Ascending aorta (tissue), 2 donors: ENCODE measurements at regions not wholly inside any gene's neighbourhood (a gene's known extent, or its start where the extent isn't known, plus 50 kb on each side); places are given as distances from the start of the nearest gene placed in this dataset.

Experiments
- DNase-seq, 2 donors: peaks; one replicate each; pipeline ENCODE4 v3.0.0-alpha.2; 2019; ENCODE audit warnings: low spot score in 2 of 2
- H3K27ac ChIP-seq, 2 donors: fragments of 200-600 bp; sonication (generic); one replicate each; pipeline ENCODE4 v1.5.1; 2016 to 2017; ENCODE audit warnings: mild to moderate bottlenecking in 1 of 2
- H3K27me3 ChIP-seq: fragments of 200-600 bp; sonication (generic); one replicate; pipeline ENCODE4 v1.5.1; 2017
- H3K36me3 ChIP-seq, 2 donors: fragments of 200-600 bp; sonication (generic); one replicate each; pipeline ENCODE4 v1.5.1; 2016
- H3K4me1 ChIP-seq, 2 donors: fragments of 200-600 bp; sonication (generic); one replicate each; pipeline ENCODE4 v1.5.1; 2016 to 2017; ENCODE audit warnings: mild to moderate bottlenecking in 1 of 2
- H3K4me3 ChIP-seq, 2 donors: fragments of 200-600 bp; sonication (generic); one replicate each; pipeline ENCODE4 v1.5.1; 2016 to 2017; ENCODE audit warnings: mild to moderate bottlenecking in 1 of 2
- H3K9me3 ChIP-seq, 2 donors: fragments of 200-600 bp; sonication (generic); one replicate each; pipeline ENCODE4 v1.5.1; 2016
- CTCF ChIP-seq, 3 experiments: fragments of 200-600 bp in 2 of 3; fragments of 450-650 bp in 1 of 3; sonication (generic) in 2 of 3; IDR thresholded peaks; one replicate each; pipeline ENCODE4 v1.5.1; 2016 to 2019; ENCODE audit warnings: antibody characterized with exemption in 3 of 3, mild to moderate bottlenecking in 1 of 3, moderate library complexity in 1 of 3
- intact Hi-C: fragments of 100-400 bp; cut with DNase I; formaldehyde crosslinking; loops from one replicate; pipeline ENCODE4 v1.15.1; 2023

- no peak for TF ChIP-seq CTCF (IDR thresholded peaks at IDR 0.05)
- Histone ChIP-seq H3K27ac (no peak overlapping the region), H3K9me3 (peaks cover 8 to 15% of the 10 kb centered on the region in 2 donors), H3K4me3 (no peak overlapping the region), H3K36me3 (no peaks in the 10 kb centered on the region), H3K4me1 (no peaks in the 10 kb centered on the region), H3K27me3 (no peaks in the 10 kb centered on the region)
- intact Hi-C loops = no loop called here
- DNase-seq = no peak
Measured at GRCh38 chr3:193754719-193755118, 161.7 kb downstream of the OPA1 start.

GRCh38 chr3:193756536-193756935 is 163.5 kb downstream of the OPA1 start:
- Histone ChIP-seq H3K27me3 (no peaks in the 10 kb centered on the region), H3K4me1 (no peaks in the 10 kb centered on the region), H3K36me3 (no peaks in the 10 kb centered on the region), H3K9me3 (peaks cover 8 to 15% of the 10 kb centered on the region in 2 donors), H3K27ac (no peak overlapping the region), H3K4me3 (no peak overlapping the region)
- no peak for TF ChIP-seq CTCF (IDR thresholded peaks at IDR 0.05)
- intact Hi-C loops = no loop called here
- DNase-seq = no peak

GRCh38 chr3:193757457-193757856 is 164.4 kb downstream of the OPA1 start:
- no peak for TF ChIP-seq CTCF (IDR thresholded peaks at IDR 0.05)

GRCh38 chr3:193761969-193762368 is 169.0 kb downstream of the OPA1 start:
- intact Hi-C loops = no loop called here
- H3K27ac ChIP-seq = no peak overlapping the region
- H3K4me3 ChIP-seq = no peak overlapping the region
- no peaks in the 10 kb centered on the region for H3K36me3 ChIP-seq
- no peak for DNase-seq
- no peaks in the 10 kb centered on the region for H3K27me3 ChIP-seq
- H3K9me3 ChIP-seq = peaks cover 8 to 11% of the 10 kb centered on the region in 2 donors
- H3K4me1 ChIP-seq = no peaks in the 10 kb centered on the region
- TF ChIP-seq CTCF (IDR thresholded peaks at IDR 0.05) = no peak

More at GRCh38 chr3:193757457-193757856, 164.4 kb downstream of the OPA1 start:
- Histone ChIP-seq H3K9me3 (peaks cover 8 to 15% of the 10 kb centered on the region in 2 donors), H3K27me3 (no peaks in the 10 kb centered on the region), H3K36me3 (no peaks in the 10 kb centered on the region), H3K27ac (no peak overlapping the region), H3K4me3 (no peak overlapping the region), H3K4me1 (no peaks in the 10 kb centered on the region)
- intact Hi-C loops = no loop called here
- DNase-seq = no peak

GRCh38 chr3:193762657-193763056 is 169.6 kb downstream of the OPA1 start:
- Histone ChIP-seq H3K4me1 (no peaks in the 10 kb centered on the region), H3K27ac (no peak overlapping the region), H3K36me3 (no peaks in the 10 kb centered on the region), H3K9me3 (peaks cover 4 to 8% of the 10 kb centered on the region in 2 donors), H3K4me3 (no peak overlapping the region), H3K27me3 (no peaks in the 10 kb centered on the region)
- DNase-seq = no peak
- intact Hi-C loops = no loop called here
- no peak for TF ChIP-seq CTCF (IDR thresholded peaks at IDR 0.05)

GRCh38 chr3:193764959-193765358 is 172.0 kb downstream of the OPA1 start:
- no peaks in the 10 kb centered on the region for H3K9me3 ChIP-seq
- no peak for TF ChIP-seq CTCF (IDR thresholded peaks at IDR 0.05)
- H3K4me3 ChIP-seq = no peak overlapping the region
- H3K27me3 ChIP-seq = no peaks in the 10 kb centered on the region
- no peak for DNase-seq
- H3K4me1 ChIP-seq = no peaks in the 10 kb centered on the region
- intact Hi-C loops = no loop called here
- no peak overlapping the region for H3K27ac ChIP-seq
- H3K36me3 ChIP-seq = no peaks in the 10 kb centered on the region
